ENCODE measurements at regions not wholly inside any gene's neighbourhood (a gene's known extent, or its start where the extent isn't known, plus 50 kb on each side); places are given as distances from the start of the nearest gene placed in this dataset.

DNA sequence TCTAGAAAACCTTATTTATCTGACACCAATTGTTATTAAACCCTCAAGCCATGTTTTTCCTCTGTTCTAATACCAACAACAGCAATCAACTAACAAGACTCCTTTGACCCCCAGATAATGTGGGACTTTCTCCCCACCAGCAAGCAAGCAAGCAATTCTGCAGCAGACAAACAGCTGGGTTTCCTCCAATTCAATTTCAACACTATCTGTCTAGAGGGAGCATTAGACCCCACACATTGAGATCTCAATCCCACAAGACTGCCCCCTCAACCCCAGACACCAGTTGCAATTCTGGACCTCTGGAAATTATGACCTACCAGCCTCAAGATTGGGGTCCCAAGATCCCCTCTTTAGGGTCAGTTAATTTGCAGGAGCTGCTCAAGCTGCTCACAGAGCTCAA, 89.4 kb upstream of the TMEM26 start:
- TF ChIP-seq, protein P1, sequence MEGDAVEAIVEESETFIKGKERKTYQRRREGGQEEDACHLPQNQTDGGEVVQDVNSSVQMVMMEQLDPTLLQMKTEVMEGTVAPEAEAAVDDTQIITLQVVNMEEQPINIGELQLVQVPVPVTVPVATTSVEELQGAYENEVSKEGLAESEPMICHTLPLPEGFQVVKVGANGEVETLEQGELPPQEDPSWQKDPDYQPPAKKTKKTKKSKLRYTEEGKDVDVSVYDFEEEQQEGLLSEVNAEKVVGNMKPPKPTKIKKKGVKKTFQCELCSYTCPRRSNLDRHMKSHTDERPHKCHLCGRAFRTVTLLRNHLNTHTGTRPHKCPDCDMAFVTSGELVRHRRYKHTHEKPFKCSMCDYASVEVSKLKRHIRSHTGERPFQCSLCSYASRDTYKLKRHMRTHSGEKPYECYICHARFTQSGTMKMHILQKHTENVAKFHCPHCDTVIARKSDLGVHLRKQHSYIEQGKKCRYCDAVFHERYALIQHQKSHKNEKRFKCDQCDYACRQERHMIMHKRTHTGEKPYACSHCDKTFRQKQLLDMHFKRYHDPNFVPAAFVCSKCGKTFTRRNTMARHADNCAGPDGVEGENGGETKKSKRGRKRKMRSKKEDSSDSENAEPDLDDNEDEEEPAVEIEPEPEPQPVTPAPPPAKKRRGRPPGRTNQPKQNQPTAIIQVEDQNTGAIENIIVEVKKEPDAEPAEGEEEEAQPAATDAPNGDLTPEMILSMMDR (IDR thresholded peaks at IDR 0.05), result no peak
- TF ChIP-seq POLR2A (IDR thresholded peaks at IDR 0.05), result no peak
